Stomach (tissue), 8 donors: ENCODE measurements at regions not wholly inside any gene's neighbourhood (a gene's known extent, or its start where the extent isn't known, plus 50 kb on each side); places are given as distances from the start of the nearest gene placed in this dataset.
"Not testable (repeated sequence)": the region's sequence is repeated elsewhere in the genome, so short reads cannot be mapped to it uniquely, and the experiment has no call there.

Experiments used
- DNase-seq, 2 donors: peaks; one replicate each; pipeline versions ENCODE4 v3.0.0 to v3.0.0-alpha.2; 2013 to 2019
- H3K27ac ChIP-seq, 5 donors: fragments of 200-600 bp in 4 of 5; sonication (generic) in 4 of 5; one replicate each; pipeline ENCODE4 v1.5.1; 2013 to 2019; ENCODE audit warnings: mild to moderate bottlenecking in 1 of 5, moderate library complexity in 1 of 5
- H3K27me3 ChIP-seq, 3 donors: fragments of 200-600 bp; sonication (generic); one replicate each; pipeline ENCODE4 v1.5.1; 2017 to 2019; ENCODE audit warnings: mixed run types in 1 of 3
- H3K36me3 ChIP-seq, 4 donors: fragments of 200-600 bp; sonication (generic); 1 replicate in 3 of 4; 2 replicates in 1 of 4; pipeline ENCODE4 v1.5.1; 2016 to 2019
- H3K4me1 ChIP-seq, 4 donors: fragments of 200-600 bp; sonication (generic); one replicate each; pipeline ENCODE4 v1.5.1; 2016 to 2019
- H3K4me3 ChIP-seq, 4 donors: fragments of 200-600 bp; sonication (generic) in 3 of 4; one replicate each; pipeline ENCODE4 v1.5.1; 2016 to 2019; ENCODE audit warnings: mild to moderate bottlenecking in 1 of 4
- H3K9me3 ChIP-seq, 4 donors: fragments of 200-600 bp; sonication (generic); one replicate each; pipeline ENCODE4 v1.5.1; 2016 to 2019
- EP300 ChIP-seq: sonication (generic); formaldehyde crosslinking; IDR thresholded peaks from one replicate; pipeline ENCODE4 v1.6.1; 2017; ENCODE audit warnings: antibody characterized with exemption
- POLR2A ChIP-seq, 4 donors: fragments of 450-650 bp; IDR thresholded peaks; one replicate each; pipeline ENCODE4 v1.6.1; 2016; ENCODE audit warnings: antibody characterized with exemption in 4 of 4, control low read depth in 2 of 4, mild to moderate bottlenecking in 1 of 4, moderate library complexity in 1 of 4
- POLR2AphosphoS5 ChIP-seq, 3 donors: sonication (generic); formaldehyde crosslinking; IDR thresholded peaks; one replicate each; pipeline ENCODE4 v1.6.1; 2016; ENCODE audit warnings: antibody characterized with exemption in 3 of 3
- WGBS, 5 donors: extraction: QIAGEN DNeasy Blood & Tissue Kit in 3 of 5; methylation state at CpG; one replicate each; pipeline versions ENCODE4 v1.1.5 to v1.1.7; 2013 to 2018; 5-methylcytosine and 5-hydroxymethylcytosine counted together
- intact Hi-C: fragments of 100-400 bp; cut with DNase I; formaldehyde crosslinking; loops from one replicate; pipeline ENCODE4 v1.15.1; 2023; ENCODE audit warnings: low total_unique reads
- TF ChIP-seq, protein P1 (sequence below), 7 experiments: fragments of 450-650 bp in 4 of 7; fragments of 200-600 bp in 3 of 7; sonication (generic) in 3 of 7; IDR thresholded peaks; one replicate each; pipeline ENCODE4 v1.5.1; 2016 to 2019; ENCODE audit warnings: antibody characterized with exemption in 7 of 7, control low read depth in 2 of 7, mild to moderate bottlenecking in 1 of 7
- donor health status: healthy with polysubstance abuse.
- donor health status: Bipolar disorder and iron deficiency.
- donor health status: healthy.

GRCh38 chr21:36260802-36261201, 59.2 kb upstream of the MORC3 start:
- Histone ChIP-seq H3K4me1 (peaks cover 0 to 15% (median 7%) of the 10 kb centered on the region in 4 donors), H3K4me3 (peak overlapping the region; percentile 38 to 43 (median 42)), H3K36me3 (peaks cover 17 to 74% (median 60%) of the 10 kb centered on the region in 4 donors), H3K27ac (peak overlapping the region in 4 of 5 donors; percentile 57 to 86 (median 84)), H3K9me3 (no peaks in the 10 kb centered on the region), H3K27me3 (no peaks in the 10 kb centered on the region)
- DNase-seq, result no peak
- intact Hi-C loops, result no loop called here
- WGBS, 5 donors, result 76 to 88% (median 87%) methylated on average over 5 of the region's 5 CpGs
- TF ChIP-seq EP300 (no peak), POLR2A (IDR thresholded peaks at IDR 0.05) (no peak), POLR2AphosphoS5 (IDR thresholded peaks at IDR 0.05) (no peak)
- TF ChIP-seq, protein P1, sequence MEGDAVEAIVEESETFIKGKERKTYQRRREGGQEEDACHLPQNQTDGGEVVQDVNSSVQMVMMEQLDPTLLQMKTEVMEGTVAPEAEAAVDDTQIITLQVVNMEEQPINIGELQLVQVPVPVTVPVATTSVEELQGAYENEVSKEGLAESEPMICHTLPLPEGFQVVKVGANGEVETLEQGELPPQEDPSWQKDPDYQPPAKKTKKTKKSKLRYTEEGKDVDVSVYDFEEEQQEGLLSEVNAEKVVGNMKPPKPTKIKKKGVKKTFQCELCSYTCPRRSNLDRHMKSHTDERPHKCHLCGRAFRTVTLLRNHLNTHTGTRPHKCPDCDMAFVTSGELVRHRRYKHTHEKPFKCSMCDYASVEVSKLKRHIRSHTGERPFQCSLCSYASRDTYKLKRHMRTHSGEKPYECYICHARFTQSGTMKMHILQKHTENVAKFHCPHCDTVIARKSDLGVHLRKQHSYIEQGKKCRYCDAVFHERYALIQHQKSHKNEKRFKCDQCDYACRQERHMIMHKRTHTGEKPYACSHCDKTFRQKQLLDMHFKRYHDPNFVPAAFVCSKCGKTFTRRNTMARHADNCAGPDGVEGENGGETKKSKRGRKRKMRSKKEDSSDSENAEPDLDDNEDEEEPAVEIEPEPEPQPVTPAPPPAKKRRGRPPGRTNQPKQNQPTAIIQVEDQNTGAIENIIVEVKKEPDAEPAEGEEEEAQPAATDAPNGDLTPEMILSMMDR (IDR thresholded peaks at IDR 0.05), result no peak

DNA sequence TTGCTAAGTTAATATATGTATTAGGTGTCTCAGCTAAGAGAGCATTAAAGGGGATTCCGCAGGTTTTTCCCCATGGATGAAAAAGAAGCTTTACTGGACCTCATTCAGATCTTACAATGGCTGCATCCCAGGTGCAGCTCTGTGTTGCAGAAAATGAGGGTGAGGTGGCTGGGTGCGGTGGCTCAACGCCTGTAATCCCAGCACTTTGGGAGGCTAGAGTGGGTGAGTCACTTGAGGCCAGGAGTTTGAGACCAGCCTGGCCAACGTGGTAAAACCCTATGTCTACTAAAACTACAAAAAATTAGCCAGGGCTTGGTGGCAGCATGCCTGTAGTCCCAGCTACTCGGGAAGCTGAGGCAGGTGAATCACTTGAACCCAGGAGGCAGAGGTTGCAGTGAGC, 58.5 kb upstream of the MORC3 start:
- Histone ChIP-seq H3K27ac (no peak overlapping the region), H3K4me3 (no peak overlapping the region), H3K36me3 (peaks cover 17 to 74% (median 60%) of the 10 kb centered on the region in 4 donors), H3K27me3 (no peaks in the 10 kb centered on the region), H3K4me1 (peaks cover 0 to 15% (median 7%) of the 10 kb centered on the region in 4 donors), H3K9me3 (no peaks in the 10 kb centered on the region)
- no peak for DNase-seq
- TF ChIP-seq POLR2A (IDR thresholded peaks at IDR 0.05), result no peak
- intact Hi-C loops, result no loop called here
- WGBS, 5 donors, result 83 to 96% (median 90%) methylated on average over 5 of the region's 5 CpGs

GRCh38 chr21:36263797-36264196, 56.2 kb upstream of the MORC3 start:
- Histone ChIP-seq H3K9me3 (no peaks in the 10 kb centered on the region), H3K36me3 (peaks cover 17 to 72% (median 65%) of the 10 kb centered on the region in 4 donors), H3K4me1 (peaks cover 0 to 15% (median 7%) of the 10 kb centered on the region in 4 donors), H3K4me3 (no peak overlapping the region), H3K27me3 (no peaks in the 10 kb centered on the region), H3K27ac (no peak overlapping the region)
- no peak for DNase-seq
- intact Hi-C loops, result no loop called here
- 88 to 96% (median 94%) methylated on average over 8 of the region's 8 CpGs for WGBS, 5 donors
- TF ChIP-seq POLR2A (IDR thresholded peaks at IDR 0.05) (no peak), EP300 (no peak), POLR2AphosphoS5 (IDR thresholded peaks at IDR 0.05) (no peak)
- TF ChIP-seq, protein P1 (IDR thresholded peaks at IDR 0.05), result no peak

DNA sequence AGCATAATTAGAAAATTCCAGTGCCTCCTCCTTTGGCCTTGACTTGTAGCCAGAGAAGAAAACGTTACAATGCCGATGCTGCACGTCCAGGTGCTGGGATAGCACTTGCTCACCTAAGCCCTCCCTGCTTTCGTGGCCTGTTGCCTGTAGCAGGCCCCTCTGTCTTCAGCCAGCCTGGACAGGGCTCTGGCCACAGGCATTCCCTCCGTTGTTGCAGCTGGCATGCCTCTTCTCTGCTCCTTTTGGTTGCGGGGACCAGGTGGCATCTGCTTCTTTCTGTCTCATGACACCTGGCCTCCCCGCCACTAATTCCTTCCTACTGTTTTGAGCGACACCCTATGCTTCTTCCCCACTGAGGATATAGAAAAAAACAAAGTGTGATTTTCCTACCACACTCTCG, 54.6 kb upstream of the MORC3 start:
- intact Hi-C loops, result no loop called here
- Histone ChIP-seq H3K27me3 (no peaks in the 10 kb centered on the region), H3K36me3 (peaks cover 17 to 85% (median 78%) of the 10 kb centered on the region in 4 donors), H3K4me1 (peaks cover 0 to 7% (median 0%) of the 10 kb centered on the region in 4 donors), H3K4me3 (no peak overlapping the region), H3K27ac (no peak overlapping the region), H3K9me3 (no peaks in the 10 kb centered on the region)
- DNase-seq, result no peak
- TF ChIP-seq POLR2A (IDR thresholded peaks at IDR 0.05) (no peak), EP300 (no peak), POLR2AphosphoS5 (IDR thresholded peaks at IDR 0.05) (no peak)
- TF ChIP-seq, protein P1 (IDR thresholded peaks at IDR 0.05), result no peak
- 90 to 99% (median 94%) methylated on average over 9 of the region's 9 CpGs for WGBS, 5 donors

DNA sequence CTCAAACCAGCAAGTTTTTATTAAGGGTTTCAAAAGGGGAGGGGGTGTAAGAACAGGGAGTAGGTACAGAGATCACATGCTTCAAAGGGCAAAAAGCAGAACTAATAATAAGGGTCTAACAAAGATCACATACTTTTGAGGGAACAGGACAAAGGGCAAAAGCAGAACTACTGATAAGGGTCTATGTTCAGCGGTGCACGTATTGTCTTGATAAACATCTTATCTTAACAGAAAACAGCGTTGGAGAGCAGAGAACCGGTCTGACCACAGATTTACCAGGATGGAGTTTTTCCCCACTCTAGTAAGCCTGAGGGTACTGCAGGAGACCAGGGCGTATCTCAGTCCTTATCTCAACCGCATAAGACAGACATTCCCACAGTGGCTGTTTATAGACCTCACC, 52.2 kb upstream of the MORC3 start:
- intact Hi-C loops, H3K27me3 ChIP-seq, H3K4me3 ChIP-seq, H3K27ac ChIP-seq, H3K4me1 ChIP-seq, H3K9me3 ChIP-seq, DNase-seq: not testable (repeated sequence)
- WGBS, 5 donors, result 31 to 55% (median 42%) methylated on average over 6 of the region's 6 CpGs
- peaks cover 11 to 87% (median 84%) of the 10 kb centered on the region in 4 donors for H3K36me3 ChIP-seq

DNA sequence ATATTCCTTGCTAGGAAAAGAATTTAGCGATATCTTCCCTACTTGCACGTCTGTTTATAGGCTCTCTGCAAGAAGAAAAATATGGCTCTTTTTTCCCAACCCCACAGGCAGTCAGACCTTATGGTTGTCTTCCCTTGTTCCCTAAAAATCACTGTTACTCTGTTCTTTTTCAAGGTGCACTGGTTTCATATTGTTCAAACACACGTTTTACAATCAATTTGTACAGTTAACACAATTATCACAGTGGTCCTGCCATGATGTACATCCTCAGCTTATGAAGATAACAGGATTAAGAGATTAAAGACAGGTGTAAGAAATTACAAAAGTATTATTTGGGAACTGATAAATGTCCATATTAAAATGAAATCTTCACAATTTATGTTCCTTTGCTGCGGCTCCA, 51.7 kb upstream of the MORC3 start:
- H3K27me3 ChIP-seq, H3K4me3 ChIP-seq, H3K9me3 ChIP-seq, intact Hi-C loops, H3K27ac ChIP-seq, DNase-seq, H3K4me1 ChIP-seq: not testable (repeated sequence)
- WGBS, 5 donors, result 72 to 81% (median 73%) methylated on average over 4 of the region's 4 CpGs
- peaks cover 9 to 85% (median 84%) of the 10 kb centered on the region in 4 donors for H3K36me3 ChIP-seq
